Spleen (tissue), 7 donors: ENCODE measurements at regions not wholly inside any gene's neighbourhood (a gene's known extent, or its start where the extent isn't known, plus 50 kb on each side); places are given as distances from the start of the nearest gene placed in this dataset.

Experiments used
- CTCF ChIP-seq, 11 experiments: fragments of 200-600 bp in 7 of 11; fragments of 450-650 bp in 4 of 11; sonication (generic) in 4 of 11; IDR thresholded peaks in 8 of 11; conservative IDR thresholded peaks in 3 of 11; 1 replicate in 7 of 11; 2 replicates in 4 of 11; pipeline versions ENCODE4 v1.4.0 to v1.8.0; 2016 to 2021; ENCODE audit warnings: antibody characterized with exemption in 11 of 11, inconsistent platforms in 4 of 11, mild to moderate bottlenecking in 1 of 11
- POLR2A ChIP-seq, 3 donors: fragments of 450-650 bp; IDR thresholded peaks; one replicate each; pipeline ENCODE4 v1.5.1; 2017; ENCODE audit warnings: antibody characterized with exemption in 3 of 3, mild to moderate bottlenecking in 1 of 3
- POLR2AphosphoS5 ChIP-seq, 3 donors: sonication (generic); formaldehyde crosslinking; IDR thresholded peaks; one replicate each; pipeline ENCODE4 v1.5.1; 2017; ENCODE audit warnings: antibody characterized with exemption in 3 of 3
- donor health status: DM: no; HTN: no; CAD: no; lungs with moderate emphysema.
- donor health status: DM: no; HTN: no; CAD: no.
- donor health status: DM: no; HTN: no; CAD: no.

DNA sequence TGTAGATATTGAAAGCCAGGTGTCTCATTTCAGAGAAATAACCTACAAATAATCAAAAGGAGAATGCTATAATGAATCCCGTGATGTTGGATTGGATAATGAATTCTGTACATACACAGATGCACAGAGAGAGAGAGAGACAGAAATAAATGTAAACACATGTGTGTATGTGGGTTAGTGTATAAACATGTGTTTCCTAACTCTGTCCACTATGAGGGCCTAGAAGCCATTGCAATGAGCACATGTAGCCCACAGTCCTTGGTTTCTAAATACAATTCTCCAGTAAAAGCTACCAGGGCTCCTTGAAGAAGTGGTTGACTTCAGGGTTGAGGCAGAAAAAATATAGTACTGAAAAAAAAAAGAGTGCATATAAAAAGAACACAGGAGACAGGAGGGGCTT, 109.5 kb downstream of the INHBB start:
- TF ChIP-seq POLR2A (IDR thresholded peaks at IDR 0.05) (no peak), CTCF (IDR thresholded peaks at IDR 0.05 in 8 of 11, conservative IDR thresholded peaks at IDR 0.05 in 3 of 11) (no peak), POLR2AphosphoS5 (IDR thresholded peaks at IDR 0.05) (no peak)
